Neuronal stem cell (in vitro differentiated cells): ENCODE measurements at regions not wholly inside any gene's neighbourhood (a gene's known extent, or its start where the extent isn't known, plus 50 kb on each side); places are given as distances from the start of the nearest gene placed in this dataset.

Experiments
- DNase-seq: peaks from one replicate; pipeline ENCODE4 v3.0.0-alpha.2; 2013; ENCODE audit warnings: low spot score
- H2AFZ ChIP-seq: one replicate; pipeline ENCODE4 v1.6.1; 2013; ENCODE audit warnings: mild to moderate bottlenecking, low read length, inconsistent platforms
- H2AK5ac ChIP-seq: 2 replicates; pipeline ENCODE4 v1.6.1; 2013; ENCODE audit warnings: low read depth, mild to moderate bottlenecking, inconsistent platforms, low read length, moderate library complexity, mixed read lengths
- H2BK120ac ChIP-seq: 2 replicates; pipeline ENCODE4 v1.6.1; 2013; ENCODE audit warnings: low read depth, mild to moderate bottlenecking, inconsistent platforms, low read length, moderate library complexity, mixed read lengths
- H2BK12ac ChIP-seq: one replicate; pipeline ENCODE4 v1.6.1; 2013; ENCODE audit warnings: low read length, inconsistent platforms
- H2BK15ac ChIP-seq: 2 replicates; pipeline ENCODE4 v1.6.1; 2013; ENCODE audit warnings: mild to moderate bottlenecking, low read length, inconsistent platforms, mixed read lengths
- H2BK5ac ChIP-seq: one replicate; pipeline ENCODE4 v1.6.1; 2013; ENCODE audit warnings: inconsistent platforms, mild to moderate bottlenecking, low read length, moderate library complexity
- H3K14ac ChIP-seq: one replicate; pipeline ENCODE4 v1.6.1; 2013; ENCODE audit warnings: low read length, inconsistent platforms
- H3K18ac ChIP-seq: 2 replicates; pipeline ENCODE4 v1.6.1; 2013; ENCODE audit warnings: low read length, inconsistent platforms
- H3K23ac ChIP-seq: 2 replicates; pipeline ENCODE4 v1.6.1; 2013; ENCODE audit warnings: low read depth, mild to moderate bottlenecking, mixed read lengths, low read length, inconsistent platforms; ENCODE audit not compliant: poor library complexity
- H3K27ac ChIP-seq: replicated peaks from 3 replicates; pipeline ENCODE4 v1.5.1; 2013; ENCODE audit warnings: low read length, inconsistent platforms
- H3K27me3 ChIP-seq, 3 experiments: 2 replicates each; pipeline ENCODE4 v1.6.1; 2013; ENCODE audit warnings: low read length in 3 of 3, mild to moderate bottlenecking in 2 of 3, inconsistent platforms in 1 of 3, low read depth in 1 of 3, mixed read lengths in 1 of 3, moderate library complexity in 1 of 3; ENCODE audit not compliant: control insufficient read depth in 3 of 3, insufficient read depth in 3 of 3
- H3K36me3 ChIP-seq, 2 donors: replicated peaks in 1 of 2; 2 replicates each; pipeline ENCODE4 v1.6.1; 2013; ENCODE audit warnings: low read length in 2 of 2; ENCODE audit not compliant: control insufficient read depth in 2 of 2, insufficient read depth in 2 of 2
- H3K4ac ChIP-seq: 2 replicates; pipeline ENCODE4 v1.6.1; 2013; ENCODE audit warnings: inconsistent platforms, mild to moderate bottlenecking, low read length, moderate library complexity
- H3K4me1 ChIP-seq, 2 donors: 1 replicate in 1 of 2; 2 replicates in 1 of 2; pipeline ENCODE4 v1.6.1; 2013; ENCODE audit warnings: low read length in 2 of 2, low read depth in 1 of 2; ENCODE audit not compliant: control insufficient read depth in 2 of 2, insufficient read depth in 1 of 2
- H3K4me2 ChIP-seq: one replicate; pipeline ENCODE4 v1.6.1; 2013; ENCODE audit warnings: mild to moderate bottlenecking, low read length, inconsistent platforms; ENCODE audit not compliant: insufficient read depth, poor library complexity, severe bottlenecking
- H3K4me3 ChIP-seq, 2 donors: 2 replicates each; pipeline ENCODE4 v1.5.1; 2013; ENCODE audit warnings: low read length in 2 of 2, mild to moderate bottlenecking in 2 of 2, inconsistent platforms in 1 of 2, moderate library complexity in 1 of 2
- H3K79me1 ChIP-seq: one replicate; pipeline ENCODE4 v1.6.1; 2013; ENCODE audit warnings: low read depth, mild to moderate bottlenecking, inconsistent platforms, low read length, moderate library complexity
- H3K9ac ChIP-seq: one replicate; pipeline ENCODE4 v1.6.1; 2013; ENCODE audit warnings: mild to moderate bottlenecking, low read depth, low read length, inconsistent platforms; ENCODE audit not compliant: poor library complexity
- H3K9me3 ChIP-seq, 2 donors: replicated peaks in 1 of 2; 2 replicates each; pipeline versions ENCODE3 to v1.6.1; 2013; ENCODE audit warnings: low read length in 2 of 2, mild to moderate bottlenecking in 2 of 2, inconsistent platforms in 1 of 2, low read depth in 1 of 2, mixed read lengths in 1 of 2, moderate library complexity in 1 of 2; ENCODE audit not compliant: control insufficient read depth in 2 of 2, insufficient read depth in 1 of 2
- H4K8ac ChIP-seq: one replicate; pipeline ENCODE4 v1.6.1; 2013; ENCODE audit warnings: low read depth, mild to moderate bottlenecking, inconsistent platforms, low read length, moderate library complexity
- H4K91ac ChIP-seq: one replicate; pipeline ENCODE4 v1.6.1; 2013; ENCODE audit warnings: low read length, low read depth, mild to moderate bottlenecking, inconsistent platforms; ENCODE audit not compliant: poor library complexity
- WGBS, 2 donors: extraction: QIAGEN DNeasy Blood & Tissue Kit; methylation state at CpG; one replicate each; pipeline ENCODE4 v1.1.7; 2013; ENCODE audit warnings: missing lambda C conversion rate in 2 of 2, mixed read lengths in 1 of 2; ENCODE audit not compliant: insufficient read length in 2 of 2, insufficient replicate concordance in 1 of 2; ENCODE audit errors: extremely low coverage in 2 of 2; 5-methylcytosine and 5-hydroxymethylcytosine counted together

DNA sequence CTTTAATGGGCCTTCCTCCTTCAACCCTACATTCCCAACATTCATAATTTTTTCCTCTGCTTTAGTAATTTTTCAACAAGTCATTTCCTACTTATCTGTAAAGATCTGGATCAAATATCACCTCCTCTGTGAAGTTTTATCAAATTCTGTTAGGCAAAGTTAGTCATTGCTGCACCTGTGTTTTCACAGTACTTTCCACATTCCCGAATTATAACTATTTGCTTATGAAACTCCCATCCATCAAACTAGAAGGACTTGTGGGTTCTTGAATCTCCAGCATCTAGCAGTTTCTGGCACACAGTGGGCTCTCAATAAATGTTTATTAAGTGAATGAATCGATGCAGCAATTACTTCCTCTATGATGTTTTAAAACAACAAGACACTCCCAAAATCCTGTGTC is 257.6 kb downstream of the HDGFL1 start:
- no peak overlapping the region for H3K4me3 ChIP-seq
- H2AK5ac ChIP-seq, result no peak overlapping the region
- no peak overlapping the region for H3K27ac ChIP-seq
- H3K9me3 ChIP-seq, result peaks cover 0 to 4% of the 10 kb centered on the region in 2 donors
- H3K4ac ChIP-seq, result no peak overlapping the region
- H2BK120ac ChIP-seq, result no peak overlapping the region
- H2BK5ac ChIP-seq, result no peak overlapping the region
- no peaks in the 10 kb centered on the region for H3K27me3 ChIP-seq
- H3K23ac ChIP-seq, result no peak overlapping the region
- H2BK12ac ChIP-seq, result no peak overlapping the region
- no peaks in the 10 kb centered on the region for H3K36me3 ChIP-seq
- no peaks in the 10 kb centered on the region for H3K79me1 ChIP-seq
- WGBS, 2 donors, result no CpG with 5 or more reads among the region's 2 CpGs
- no peak overlapping the region for H3K9ac ChIP-seq
- no peak overlapping the region for H4K91ac ChIP-seq
- DNase-seq, result no peak
- no peak overlapping the region for H4K8ac ChIP-seq
- H2BK15ac ChIP-seq, result no peak overlapping the region
- peak overlapping the region; percentile 57 for H2AFZ ChIP-seq
- no peak overlapping the region for H3K4me2 ChIP-seq
- H3K14ac ChIP-seq, result no peak overlapping the region
- peaks cover 0 to 7% of the 10 kb centered on the region in 2 donors for H3K4me1 ChIP-seq
- H3K18ac ChIP-seq, result no peak overlapping the region

DNA sequence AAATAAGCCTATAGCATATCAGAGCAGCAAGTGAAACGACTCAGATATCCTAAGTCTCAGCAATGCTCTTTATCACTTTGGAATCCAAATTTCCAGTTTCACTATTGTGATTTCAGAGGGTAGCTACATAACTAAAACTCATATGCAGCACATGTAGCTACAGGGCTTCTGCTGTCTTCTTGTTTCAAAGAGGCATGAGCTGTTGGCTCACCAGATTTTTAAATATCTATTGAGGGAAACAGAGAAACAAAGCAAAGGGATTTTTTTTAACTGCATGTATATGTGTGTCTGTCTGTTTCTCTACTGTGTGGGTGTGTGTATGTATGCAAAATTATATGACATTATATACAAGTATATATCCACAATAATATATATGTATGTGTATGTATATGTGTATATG is 258.4 kb downstream of the HDGFL1 start:
- H2BK15ac ChIP-seq, result no peak overlapping the region
- no peak overlapping the region for H4K91ac ChIP-seq
- no peak overlapping the region for H3K4me2 ChIP-seq
- no peak overlapping the region for H3K9ac ChIP-seq
- no peaks in the 10 kb centered on the region for H3K27me3 ChIP-seq
- H2AK5ac ChIP-seq, result no peak overlapping the region
- no peaks in the 10 kb centered on the region for H3K79me1 ChIP-seq
- H3K9me3 ChIP-seq, result peaks cover 0 to 4% of the 10 kb centered on the region in 2 donors
- H3K4me1 ChIP-seq, result peaks cover 0 to 7% of the 10 kb centered on the region in 2 donors
- H3K18ac ChIP-seq, result no peak overlapping the region
- no peak overlapping the region for H3K4ac ChIP-seq
- H2BK120ac ChIP-seq, result no peak overlapping the region
- no peak overlapping the region for H2BK5ac ChIP-seq
- H4K8ac ChIP-seq, result no peak overlapping the region
- peak overlapping the region; percentile 57 for H2AFZ ChIP-seq
- H2BK12ac ChIP-seq, result no peak overlapping the region
- no peak overlapping the region for H3K23ac ChIP-seq
- no peak overlapping the region for H3K27ac ChIP-seq
- no peaks in the 10 kb centered on the region for H3K36me3 ChIP-seq
- WGBS, 2 donors, result no CpG with 5 or more reads among the region's 1 CpG
- H3K14ac ChIP-seq, result no peak overlapping the region
- H3K4me3 ChIP-seq, result no peak overlapping the region
- DNase-seq, result no peak

DNA sequence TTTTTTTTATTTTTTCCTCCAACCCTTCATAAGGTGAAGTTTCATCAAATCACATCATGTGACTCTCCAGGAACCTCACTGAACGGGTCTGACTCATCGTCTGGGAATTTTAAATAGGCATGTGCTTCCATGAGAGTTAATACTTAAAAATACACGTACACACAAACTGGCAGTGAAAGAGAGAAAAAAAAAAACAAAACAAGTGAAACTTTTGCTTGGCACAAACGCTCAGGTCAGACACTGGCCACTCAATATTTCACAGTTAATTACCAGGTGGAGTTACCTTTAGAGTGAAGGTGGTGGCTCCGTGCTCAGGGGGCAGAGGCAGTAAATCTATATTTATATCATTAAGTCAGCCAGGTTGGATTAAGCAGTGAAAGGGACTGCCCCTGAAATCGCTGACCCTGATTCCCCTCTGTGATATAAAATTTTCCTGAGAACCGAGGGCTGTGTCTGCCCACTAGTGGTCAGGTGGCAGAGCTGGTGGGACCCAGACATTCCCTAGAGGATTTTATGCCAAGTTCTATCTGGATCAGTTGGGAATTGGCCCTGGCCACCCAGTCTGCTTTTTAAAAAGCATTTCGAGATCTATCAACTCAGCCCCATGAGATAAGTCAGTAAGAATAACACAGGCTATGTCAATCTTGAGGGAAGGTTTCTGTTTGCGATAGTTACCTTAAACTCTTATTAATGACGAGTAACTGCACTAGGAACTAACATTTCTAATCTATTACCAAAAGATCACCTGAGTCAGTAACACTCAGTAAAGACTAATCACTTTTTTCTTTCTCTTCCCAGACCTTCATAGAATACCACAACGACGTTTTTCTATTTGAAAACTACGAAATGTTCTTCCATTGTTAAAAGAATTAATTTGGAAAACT is 259.1 kb downstream of the HDGFL1 start:
- H3K79me1 ChIP-seq, result no peaks in the 10 kb centered on the region
- no peaks in the 10 kb centered on the region for H3K27me3 ChIP-seq
- H3K4ac ChIP-seq, result no peak overlapping the region
- no CpG with 5 or more reads among the region's 13 CpGs for WGBS, 2 donors
- H2BK5ac ChIP-seq, result no peak overlapping the region
- no peak overlapping the region for H3K9ac ChIP-seq
- H3K4me1 ChIP-seq, result peaks cover 0 to 7% of the 10 kb centered on the region in 2 donors
- peak; percentile 36 for DNase-seq
- no peak overlapping the region for H3K4me3 ChIP-seq
- H3K27ac ChIP-seq, result no peak overlapping the region
- H4K91ac ChIP-seq, result no peak overlapping the region
- H3K4me2 ChIP-seq, result no peak overlapping the region
- no peak overlapping the region for H3K14ac ChIP-seq
- no peak overlapping the region for H3K18ac ChIP-seq
- H3K36me3 ChIP-seq, result no peaks in the 10 kb centered on the region
- peaks cover 0 to 4% of the 10 kb centered on the region in 2 donors for H3K9me3 ChIP-seq
- no peak overlapping the region for H2BK12ac ChIP-seq
- H4K8ac ChIP-seq, result no peak overlapping the region
- H2BK120ac ChIP-seq, result no peak overlapping the region
- H3K23ac ChIP-seq, result no peak overlapping the region
- no peak overlapping the region for H2AK5ac ChIP-seq
- peak overlapping the region; percentile 53 for H2AFZ ChIP-seq
- no peak overlapping the region for H2BK15ac ChIP-seq

DNA sequence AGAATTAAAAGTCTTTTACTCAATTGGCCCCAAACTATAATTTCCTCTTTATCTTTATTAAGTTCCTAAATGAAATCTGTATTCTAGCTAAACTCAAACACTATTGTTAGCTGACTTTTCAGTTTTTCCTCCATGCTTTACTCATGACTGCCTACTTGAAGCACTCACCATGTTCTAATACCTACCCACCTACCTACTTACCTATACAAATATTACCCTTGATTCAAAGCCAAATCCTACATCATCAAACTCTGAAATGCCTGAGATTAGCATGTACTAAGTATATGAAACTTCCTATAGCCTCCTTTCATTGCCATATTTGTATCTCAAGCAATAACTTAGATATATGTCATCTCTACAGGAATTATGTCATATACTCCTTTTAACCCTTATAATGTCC is 259.7 kb downstream of the HDGFL1 start:
- Histone ChIP-seq H3K4me3 (no peak overlapping the region), H2AFZ (no peak overlapping the region), H3K18ac (no peak overlapping the region), H3K79me1 (no peaks in the 10 kb centered on the region), H3K4ac (no peak overlapping the region), H3K36me3 (no peaks in the 10 kb centered on the region), H3K4me1 (peaks cover 0 to 7% of the 10 kb centered on the region in 2 donors), H4K8ac (no peak overlapping the region), H2BK5ac (no peak overlapping the region), H2BK15ac (no peak overlapping the region), H3K14ac (no peak overlapping the region), H3K23ac (no peak overlapping the region), H2AK5ac (no peak overlapping the region), H3K4me2 (no peak overlapping the region), H3K27ac (no peak overlapping the region), H2BK120ac (no peak overlapping the region), H3K9me3 (peaks cover 0 to 4% of the 10 kb centered on the region in 2 donors), H2BK12ac (no peak overlapping the region), H3K9ac (no peak overlapping the region), H4K91ac (no peak overlapping the region), H3K27me3 (no peaks in the 10 kb centered on the region)
- DNase-seq, result no peak
